OCI-LY1 (cell line): ENCODE measurements at regions not wholly inside any gene's neighbourhood (a gene's known extent, or its start where the extent isn't known, plus 50 kb on each side); places are given as distances from the start of the nearest gene placed in this dataset.

ENCODE experiments used
- H2AFZ ChIP-seq: fragments of 200-600 bp; sonication (generic), shearing (Covaris generic); 2 replicates; pipeline ENCODE4 v1.6.0; 2014; ENCODE audit warnings: antibody characterized with exemption, mild to moderate bottlenecking, low read length
- H3F3A ChIP-seq: fragments of 200-600 bp; sonication (generic), shearing (Covaris generic); 2 replicates; pipeline ENCODE4 v1.6.0; 2014; ENCODE audit warnings: mild to moderate bottlenecking, antibody characterized with exemption, low read length, moderate library complexity; ENCODE audit not compliant: insufficient read depth
- H3K27ac ChIP-seq: fragments of 200-600 bp; sonication (generic); 2 replicates; pipeline ENCODE4 v1.5.1; 2014; ENCODE audit warnings: low read length, mixed run types, mild to moderate bottlenecking, low read depth; ENCODE audit not compliant: poor library complexity, severe bottlenecking
- H3K27me3 ChIP-seq: fragments of 200-600 bp; sonication (generic); 2 replicates; pipeline ENCODE4 v1.6.0; 2014; ENCODE audit warnings: antibody characterized with exemption, mild to moderate bottlenecking, low read length, moderate library complexity; ENCODE audit not compliant: insufficient read depth
- H3K36me3 ChIP-seq: fragments of 200-600 bp; sonication (generic); 2 replicates; pipeline ENCODE4 v1.6.1; 2014; ENCODE audit warnings: mild to moderate bottlenecking, antibody characterized with exemption, low read length, moderate library complexity, mixed read lengths; ENCODE audit not compliant: insufficient read depth
- H3K4me1 ChIP-seq: fragments of 200-600 bp; sonication (generic); 2 replicates; pipeline ENCODE4 v1.5.1; 2014; ENCODE audit warnings: mild to moderate bottlenecking, low read length, moderate library complexity; ENCODE audit not compliant: insufficient read depth, severe bottlenecking
- H3K4me2 ChIP-seq: fragments of 200-600 bp; sonication (generic), shearing (Covaris generic); 2 replicates; pipeline ENCODE4 v1.6.1; 2014; ENCODE audit warnings: low read length
- H3K4me3 ChIP-seq: fragments of 200-600 bp; sonication (generic); 2 replicates; pipeline ENCODE4 v1.5.1; 2014; ENCODE audit warnings: low read length, low read depth, mild to moderate bottlenecking, mixed read lengths; ENCODE audit not compliant: poor library complexity, severe bottlenecking
- H3K79me2 ChIP-seq: fragments of 200-600 bp; shearing (Covaris generic); 2 replicates; pipeline ENCODE4 v1.6.1; 2016; ENCODE audit warnings: mixed run types, low read length, mixed read lengths; ENCODE audit not compliant: insufficient read depth
- H3K9ac ChIP-seq: fragments of 200-600 bp; sonication (generic), shearing (Covaris generic); 2 replicates; pipeline ENCODE4 v1.6.1; 2014; ENCODE audit warnings: mild to moderate bottlenecking, low read length, mixed read lengths
- H3K9me2 ChIP-seq: fragments of 200-600 bp; sonication (generic), shearing (Covaris generic); 2 replicates; pipeline ENCODE4 v1.6.1; 2014; ENCODE audit warnings: low read depth, mild to moderate bottlenecking, low read length, mixed read lengths
- H3K9me3 ChIP-seq: fragments of 200-600 bp; shearing (Covaris generic); 2 replicates; pipeline ENCODE4 v1.6.1; 2014; ENCODE audit warnings: low read length, mixed read lengths
- H4K20me1 ChIP-seq: fragments of 200-600 bp; sonication (generic), shearing (Covaris generic); 2 replicates; pipeline ENCODE4 v1.6.0; 2016; ENCODE audit warnings: mild to moderate bottlenecking, low read length; ENCODE audit not compliant: insufficient read depth
- CTCF ChIP-seq: fragments of 200-600 bp; sonication (generic), shearing (Covaris generic); IDR thresholded peaks from 2 replicates; pipeline ENCODE4 v1.5.1; 2017; ENCODE audit warnings: mild to moderate bottlenecking, antibody characterized with exemption, low read length, moderate library complexity, mixed read lengths
- EZH2 ChIP-seq: fragments of 200-600 bp; sonication (generic), shearing (Covaris generic); IDR thresholded peaks from 2 replicates; pipeline ENCODE4 v1.8.0; 2017; ENCODE audit warnings: borderline replicate concordance, mixed run types, mild to moderate bottlenecking, antibody characterized with exemption, low read length, moderate library complexity, mixed read lengths

DNA sequence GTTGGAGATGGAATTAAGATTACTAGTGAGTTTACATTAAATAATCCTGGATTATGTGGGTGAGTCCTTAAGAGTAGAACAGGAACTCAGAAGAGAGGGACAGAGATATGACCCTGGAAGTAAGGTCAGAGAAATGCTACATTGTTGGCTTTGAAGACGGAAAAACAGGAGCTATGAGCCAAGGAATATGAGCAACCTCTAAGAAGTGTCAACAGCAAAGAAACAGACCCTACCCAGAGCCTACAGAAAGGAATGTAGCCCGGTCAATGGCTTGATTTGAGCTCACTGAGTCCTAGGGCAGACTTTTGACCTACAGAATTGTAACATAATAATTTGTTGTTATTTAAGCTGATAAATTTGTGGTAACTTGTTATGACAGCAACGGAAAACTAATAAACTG, 304.9 kb downstream of the IPMK start:
- Histone ChIP-seq H3K27me3 (no peaks in the 10 kb centered on the region), H3K4me1 (no peaks in the 10 kb centered on the region), H3K27ac (no peak overlapping the region), H3K79me2 (no peaks in the 10 kb centered on the region), H3K4me2 (no peak overlapping the region), H3K4me3 (no peak overlapping the region), H3F3A (no peaks in the 10 kb centered on the region), H3K9me3 (no peaks in the 10 kb centered on the region), H4K20me1 (no peaks in the 10 kb centered on the region), H3K9me2 (no peaks in the 10 kb centered on the region), H3K9ac (no peak overlapping the region), H3K36me3 (no peaks in the 10 kb centered on the region), H2AFZ (no peak overlapping the region)
- no peak for TF ChIP-seq EZH2
- no peak for TF ChIP-seq CTCF

DNA sequence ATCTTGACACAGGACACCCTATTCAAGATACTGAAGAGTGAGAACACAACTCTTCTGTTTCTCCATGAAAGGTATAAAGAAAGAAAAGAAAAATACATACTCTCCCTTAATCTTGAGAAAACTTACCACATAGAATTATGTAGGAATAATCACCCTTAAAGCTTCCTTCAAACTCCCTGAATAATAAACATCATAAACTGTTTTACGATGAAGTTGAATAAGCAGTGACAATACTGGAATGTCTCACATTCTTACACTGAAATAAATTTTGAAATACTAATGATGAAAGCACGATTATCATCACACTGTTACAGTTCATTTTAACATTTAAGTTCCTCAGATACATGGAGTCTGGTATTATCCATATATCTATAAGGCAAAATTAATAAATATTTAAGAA, 306.2 kb downstream of the IPMK start:
- no peaks in the 10 kb centered on the region for H3K79me2 ChIP-seq
- no peak overlapping the region for H3K4me2 ChIP-seq
- H3K4me1 ChIP-seq, result no peaks in the 10 kb centered on the region
- no peaks in the 10 kb centered on the region for H4K20me1 ChIP-seq
- no peaks in the 10 kb centered on the region for H3K9me2 ChIP-seq
- H2AFZ ChIP-seq, result no peak overlapping the region
- no peak overlapping the region for H3K27ac ChIP-seq
- H3F3A ChIP-seq, result no peaks in the 10 kb centered on the region
- H3K27me3 ChIP-seq, result no peaks in the 10 kb centered on the region
- no peak overlapping the region for H3K9ac ChIP-seq
- no peak for TF ChIP-seq CTCF
- TF ChIP-seq EZH2, result no peak
- no peaks in the 10 kb centered on the region for H3K36me3 ChIP-seq
- no peak overlapping the region for H3K4me3 ChIP-seq
- H3K9me3 ChIP-seq, result no peaks in the 10 kb centered on the region

- H3K4me1 ChIP-seq, result no peaks in the 10 kb centered on the region
- TF ChIP-seq EZH2 (no peak), CTCF (no peak)
- H3K9ac ChIP-seq, result no peak overlapping the region
- no peaks in the 10 kb centered on the region for H3K9me3 ChIP-seq
- no peak overlapping the region for H3K4me3 ChIP-seq
- no peaks in the 10 kb centered on the region for H3K9me2 ChIP-seq
- no peak overlapping the region for H3K27ac ChIP-seq
- H3F3A ChIP-seq, result no peaks in the 10 kb centered on the region
- no peak overlapping the region for H2AFZ ChIP-seq
- H4K20me1 ChIP-seq, result no peaks in the 10 kb centered on the region
- no peaks in the 10 kb centered on the region for H3K27me3 ChIP-seq
- no peak overlapping the region for H3K4me2 ChIP-seq
- H3K79me2 ChIP-seq, result no peaks in the 10 kb centered on the region
- no peaks in the 10 kb centered on the region for H3K36me3 ChIP-seq
These were observed 307.3 kb downstream of the IPMK start for GRCh38 chr10:57960406-57960805.
